SK-N-SH treated with all-trans-retinoic acid at 6 μM for 48 hours (cell line): ENCODE measurements at regions not wholly inside any gene's neighbourhood (a gene's known extent, or its start where the extent isn't known, plus 50 kb on each side); places are given as distances from the start of the nearest gene placed in this dataset.

Experiments used
- ATAC-seq: fragments of 200-7000 bp; cut with Tn5 transposase; 3 replicates; pipeline ENCODE4 v1.9.1; 2020; ENCODE audit warnings: mild to moderate bottlenecking, moderate library complexity
- ARNTL ChIP-seq: fragments of 450-650 bp; formaldehyde crosslinking; IDR thresholded peaks from 2 replicates; pipeline ENCODE4 v1.5.0; 2020; ENCODE audit warnings: low read depth, mild to moderate bottlenecking, moderate library complexity, borderline replicate concordance
- BACH2 ChIP-seq: fragments of 250-450 bp; sonication (Bioruptor Pico); IDR thresholded peaks from 2 replicates; pipeline ENCODE4 v1.9.0; 2021; ENCODE audit warnings: mild to moderate bottlenecking, borderline replicate concordance
- CSDC2 ChIP-seq: fragments of 250-450 bp; sonication (Bioruptor Pico); IDR thresholded peaks from 2 replicates; pipeline ENCODE4 v1.5.0; 2020; ENCODE audit warnings: mild to moderate bottlenecking, moderate library complexity
- ESRRG ChIP-seq: fragments of 250-450 bp; sonication (Bioruptor Pico); IDR thresholded peaks from 2 replicates; pipeline ENCODE4 v1.6.1; 2021; ENCODE audit warnings: mild to moderate bottlenecking
- GLIS3 ChIP-seq: fragments of 250-450 bp; sonication (Bioruptor Pico); IDR thresholded peaks from 2 replicates; pipeline ENCODE4 v1.5.0; 2020; ENCODE audit warnings: mild to moderate bottlenecking, moderate library complexity
- ISL1 ChIP-seq: fragments of 250-450 bp; sonication (Bioruptor Pico); IDR thresholded peaks from 2 replicates; pipeline ENCODE4 v2.1.2; 2022; ENCODE audit warnings: mild to moderate bottlenecking, moderate library complexity
- OSR1 ChIP-seq: fragments of 250-450 bp; sonication (Bioruptor Pico); IDR thresholded peaks from 2 replicates; pipeline ENCODE4 v1.8.0; 2022; ENCODE audit warnings: moderate library complexity, mild to moderate bottlenecking, inconsistent platforms
- PPARA ChIP-seq: fragments of 250-450 bp; sonication (Bioruptor Pico); IDR thresholded peaks from 2 replicates; pipeline ENCODE4 v1.5.0; 2020; ENCODE audit warnings: mild to moderate bottlenecking, borderline replicate concordance
- RARB ChIP-seq: fragments of 250-450 bp; sonication (Bioruptor Pico); IDR thresholded peaks from 2 replicates; pipeline ENCODE4 v1.8.0; 2021; ENCODE audit warnings: mild to moderate bottlenecking, moderate library complexity
- SNAI2 ChIP-seq: fragments of 250-450 bp; sonication (Bioruptor Pico); IDR thresholded peaks from 2 replicates; pipeline ENCODE4 v1.5.0; 2020; ENCODE audit warnings: mild to moderate bottlenecking, moderate library complexity
- TCF4 ChIP-seq: fragments of 250-450 bp; sonication (Bioruptor Pico); IDR thresholded peaks from 2 replicates; pipeline ENCODE4 v1.8.0; 2021; ENCODE audit warnings: mild to moderate bottlenecking, moderate library complexity, borderline replicate concordance
- TOX ChIP-seq: fragments of 250-450 bp; sonication (Bioruptor Pico); IDR thresholded peaks from 2 replicates; pipeline ENCODE4 v1.8.0; 2021; ENCODE audit warnings: mild to moderate bottlenecking, moderate library complexity, borderline replicate concordance
- ZC3H10 ChIP-seq: fragments of 250-450 bp; sonication (Bioruptor Pico); IDR thresholded peaks from 2 replicates; pipeline ENCODE4 v1.5.1; 2021; ENCODE audit warnings: mild to moderate bottlenecking, moderate library complexity
- ZFP3 ChIP-seq: fragments of 250-450 bp; sonication (Bioruptor Pico); IDR thresholded peaks from 2 replicates; pipeline ENCODE4 v1.5.0; 2020; ENCODE audit warnings: mild to moderate bottlenecking, moderate library complexity
- ZFP30 ChIP-seq: fragments of 450-650 bp; formaldehyde crosslinking; IDR thresholded peaks from 2 replicates; pipeline ENCODE4 v1.5.0; 2022; ENCODE audit warnings: mild to moderate bottlenecking, moderate library complexity
- ZNF565 ChIP-seq: fragments of 450-650 bp; formaldehyde crosslinking; conservative IDR thresholded peaks from 2 replicates; pipeline ENCODE4 v1.5.0; 2020; ENCODE audit warnings: low read depth, mild to moderate bottlenecking, moderate library complexity
- ZNF70 ChIP-seq: fragments of 450-650 bp; formaldehyde crosslinking; IDR thresholded peaks from 2 replicates; pipeline ENCODE4 v1.5.0; 2020; ENCODE audit warnings: mild to moderate bottlenecking, moderate library complexity
- ZNF8 ChIP-seq: fragments of 450-650 bp; formaldehyde crosslinking; IDR thresholded peaks from 2 replicates; pipeline ENCODE4 v1.5.0; 2020; ENCODE audit warnings: mild to moderate bottlenecking, moderate library complexity
- TF ChIP-seq, protein P1 (sequence below): fragments of 250-450 bp; sonication (Bioruptor Pico); IDR thresholded peaks from 2 replicates; pipeline ENCODE4 v1.5.0; 2020; ENCODE audit warnings: mild to moderate bottlenecking, moderate library complexity
- TF ChIP-seq, protein P2 (sequence below): fragments of 250-450 bp; sonication (Bioruptor Pico); IDR thresholded peaks from 2 replicates; pipeline ENCODE4 v1.5.1; 2020; ENCODE audit warnings: low read depth, mild to moderate bottlenecking, moderate library complexity
- TF ChIP-seq, protein P3 (sequence below): fragments of 250-450 bp; sonication (Bioruptor Pico); IDR thresholded peaks from 2 replicates; pipeline ENCODE4 v1.5.1; 2021; ENCODE audit warnings: mild to moderate bottlenecking, moderate library complexity
- TF ChIP-seq, protein P4 (sequence below): fragments of 250-450 bp; sonication (Bioruptor Pico); IDR thresholded peaks from 2 replicates; pipeline ENCODE4 v1.8.0; 2020; ENCODE audit warnings: mild to moderate bottlenecking, moderate library complexity, borderline replicate concordance
- TF ChIP-seq, protein P5 (sequence below): fragments of 250-450 bp; sonication (Bioruptor Pico); IDR thresholded peaks from 2 replicates; pipeline ENCODE4 v1.8.0; 2021; ENCODE audit warnings: low read depth, mild to moderate bottlenecking, moderate library complexity, borderline replicate concordance

DNA sequence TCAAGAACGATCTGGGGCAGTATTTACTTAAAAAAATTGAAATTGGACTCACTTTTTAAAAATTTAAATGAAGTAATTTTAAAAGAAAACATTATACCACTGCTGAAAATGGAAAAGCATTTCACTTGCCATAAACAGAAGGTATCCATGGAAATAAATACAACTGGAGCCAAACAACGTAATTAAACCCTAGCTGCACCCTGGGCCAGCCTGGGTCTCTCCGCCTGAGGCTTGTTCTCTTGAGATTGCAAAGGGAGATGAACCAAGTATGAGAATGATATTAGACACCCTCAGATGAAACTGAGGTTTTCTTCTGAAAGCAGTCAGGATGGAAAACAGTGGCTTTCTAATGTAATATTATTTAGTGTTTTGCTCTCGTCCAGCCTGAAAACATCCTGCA, 264.4 kb downstream of the KCNE4 start (continued):
- TF ChIP-seq, protein P1, sequence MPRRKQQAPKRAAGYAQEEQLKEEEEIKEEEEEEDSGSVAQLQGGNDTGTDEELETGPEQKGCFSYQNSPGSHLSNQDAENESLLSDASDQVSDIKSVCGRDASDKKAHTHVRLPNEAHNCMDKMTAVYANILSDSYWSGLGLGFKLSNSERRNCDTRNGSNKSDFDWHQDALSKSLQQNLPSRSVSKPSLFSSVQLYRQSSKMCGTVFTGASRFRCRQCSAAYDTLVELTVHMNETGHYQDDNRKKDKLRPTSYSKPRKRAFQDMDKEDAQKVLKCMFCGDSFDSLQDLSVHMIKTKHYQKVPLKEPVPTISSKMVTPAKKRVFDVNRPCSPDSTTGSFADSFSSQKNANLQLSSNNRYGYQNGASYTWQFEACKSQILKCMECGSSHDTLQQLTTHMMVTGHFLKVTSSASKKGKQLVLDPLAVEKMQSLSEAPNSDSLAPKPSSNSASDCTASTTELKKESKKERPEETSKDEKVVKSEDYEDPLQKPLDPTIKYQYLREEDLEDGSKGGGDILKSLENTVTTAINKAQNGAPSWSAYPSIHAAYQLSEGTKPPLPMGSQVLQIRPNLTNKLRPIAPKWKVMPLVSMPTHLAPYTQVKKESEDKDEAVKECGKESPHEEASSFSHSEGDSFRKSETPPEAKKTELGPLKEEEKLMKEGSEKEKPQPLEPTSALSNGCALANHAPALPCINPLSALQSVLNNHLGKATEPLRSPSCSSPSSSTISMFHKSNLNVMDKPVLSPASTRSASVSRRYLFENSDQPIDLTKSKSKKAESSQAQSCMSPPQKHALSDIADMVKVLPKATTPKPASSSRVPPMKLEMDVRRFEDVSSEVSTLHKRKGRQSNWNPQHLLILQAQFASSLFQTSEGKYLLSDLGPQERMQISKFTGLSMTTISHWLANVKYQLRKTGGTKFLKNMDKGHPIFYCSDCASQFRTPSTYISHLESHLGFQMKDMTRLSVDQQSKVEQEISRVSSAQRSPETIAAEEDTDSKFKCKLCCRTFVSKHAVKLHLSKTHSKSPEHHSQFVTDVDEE: no peak
- no peak for TF ChIP-seq BACH2 (CRISPR knock-in tag)
- TF ChIP-seq, protein P2, sequence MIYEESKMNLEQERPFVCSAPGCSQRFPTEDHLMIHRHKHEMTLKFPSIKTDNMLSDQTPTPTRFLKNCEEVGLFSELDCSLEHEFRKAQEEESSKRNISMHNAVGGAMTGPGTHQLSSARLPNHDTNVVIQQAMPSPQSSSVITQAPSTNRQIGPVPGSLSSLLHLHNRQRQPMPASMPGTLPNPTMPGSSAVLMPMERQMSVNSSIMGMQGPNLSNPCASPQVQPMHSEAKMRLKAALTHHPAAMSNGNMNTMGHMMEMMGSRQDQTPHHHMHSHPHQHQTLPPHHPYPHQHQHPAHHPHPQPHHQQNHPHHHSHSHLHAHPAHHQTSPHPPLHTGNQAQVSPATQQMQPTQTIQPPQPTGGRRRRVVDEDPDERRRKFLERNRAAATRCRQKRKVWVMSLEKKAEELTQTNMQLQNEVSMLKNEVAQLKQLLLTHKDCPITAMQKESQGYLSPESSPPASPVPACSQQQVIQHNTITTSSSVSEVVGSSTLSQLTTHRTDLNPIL: no peak
- no peak for TF ChIP-seq OSR1
- TF ChIP-seq SNAI2: no peak

DNA sequence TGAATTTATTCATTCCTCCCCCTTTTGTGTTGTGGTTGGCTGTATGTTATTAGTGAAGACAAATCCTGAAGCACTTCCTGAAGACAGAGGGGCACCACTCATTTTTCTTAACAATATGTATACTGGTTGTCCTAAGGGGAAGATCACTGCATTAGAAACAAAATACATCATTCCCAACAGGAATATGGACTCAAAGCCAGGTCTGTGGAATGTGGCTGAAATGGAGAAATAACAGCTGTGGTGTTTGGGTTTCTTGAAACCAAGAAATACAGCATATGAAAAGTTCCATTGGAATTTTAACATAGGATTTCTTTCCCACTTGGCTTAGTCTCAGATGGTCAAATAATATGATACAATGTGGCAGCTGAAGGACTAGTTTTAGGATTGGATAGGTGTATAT, 267.6 kb downstream of the KCNE4 start:
- no peak for TF ChIP-seq CSDC2 (CRISPR knock-in tag)
- no peak for TF ChIP-seq GLIS3 (CRISPR knock-in tag)
- no peak for TF ChIP-seq ZNF565 (CRISPR knock-in tag)
- TF ChIP-seq ZNF8 (CRISPR knock-in tag): no peak
- TF ChIP-seq ZC3H10 (CRISPR knock-in tag): no peak
- no peak for TF ChIP-seq OSR1
- no peak for TF ChIP-seq PPARA (CRISPR knock-in tag)
- no peak for TF ChIP-seq ISL1 (CRISPR knock-in tag)
- no peak for TF ChIP-seq ZNF70 (CRISPR knock-in tag)
- ATAC-seq: no peak

DNA sequence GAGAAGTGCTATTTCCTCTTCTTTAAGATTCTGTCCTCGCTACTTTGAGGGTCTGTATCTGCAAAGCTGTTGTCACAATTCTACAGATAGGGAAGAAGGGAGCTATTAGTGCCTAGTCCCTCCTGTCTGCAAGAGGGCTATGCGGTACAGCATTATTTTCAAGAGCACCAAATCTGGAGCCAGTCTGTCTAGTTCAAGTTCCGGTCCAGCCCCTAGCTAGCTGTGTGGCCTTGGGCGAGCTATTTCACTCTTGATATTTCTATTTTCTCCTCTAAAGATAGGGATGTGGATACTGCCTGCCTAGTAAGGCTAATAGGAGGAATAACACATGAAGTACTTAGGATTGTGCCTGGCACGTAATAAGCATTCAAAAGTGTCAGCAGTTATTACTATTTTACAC, 272.4 kb downstream of the KCNE4 start:
- ATAC-seq: no peak
- TF ChIP-seq GLIS3 (CRISPR knock-in tag): no peak
- TF ChIP-seq, protein P3, sequence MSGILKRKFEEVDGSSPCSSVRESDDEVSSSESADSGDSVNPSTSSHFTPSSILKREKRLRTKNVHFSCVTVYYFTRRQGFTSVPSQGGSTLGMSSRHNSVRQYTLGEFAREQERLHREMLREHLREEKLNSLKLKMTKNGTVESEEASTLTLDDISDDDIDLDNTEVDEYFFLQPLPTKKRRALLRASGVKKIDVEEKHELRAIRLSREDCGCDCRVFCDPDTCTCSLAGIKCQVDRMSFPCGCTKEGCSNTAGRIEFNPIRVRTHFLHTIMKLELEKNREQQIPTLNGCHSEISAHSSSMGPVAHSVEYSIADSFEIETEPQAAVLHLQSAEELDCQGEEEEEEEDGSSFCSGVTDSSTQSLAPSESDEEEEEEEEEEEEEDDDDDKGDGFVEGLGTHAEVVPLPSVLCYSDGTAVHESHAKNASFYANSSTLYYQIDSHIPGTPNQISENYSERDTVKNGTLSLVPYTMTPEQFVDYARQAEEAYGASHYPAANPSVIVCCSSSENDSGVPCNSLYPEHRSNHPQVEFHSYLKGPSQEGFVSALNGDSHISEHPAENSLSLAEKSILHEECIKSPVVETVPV (CRISPR knock-in tag): no peak
- no peak for TF ChIP-seq ZNF70 (CRISPR knock-in tag)
- no peak for TF ChIP-seq TOX (CRISPR knock-in tag)
- TF ChIP-seq BACH2 (CRISPR knock-in tag): no peak
- TF ChIP-seq ZNF8 (CRISPR knock-in tag): no peak
- TF ChIP-seq ARNTL: no peak
- no peak for TF ChIP-seq ZFP30 (CRISPR knock-in tag)
- no peak for TF ChIP-seq ISL1 (CRISPR knock-in tag)
- no peak for TF ChIP-seq ZFP3 (CRISPR knock-in tag)
- TF ChIP-seq ZC3H10 (CRISPR knock-in tag): no peak
- no peak for TF ChIP-seq OSR1
- no peak for TF ChIP-seq TCF4 (CRISPR knock-in tag)
- TF ChIP-seq, protein P4, sequence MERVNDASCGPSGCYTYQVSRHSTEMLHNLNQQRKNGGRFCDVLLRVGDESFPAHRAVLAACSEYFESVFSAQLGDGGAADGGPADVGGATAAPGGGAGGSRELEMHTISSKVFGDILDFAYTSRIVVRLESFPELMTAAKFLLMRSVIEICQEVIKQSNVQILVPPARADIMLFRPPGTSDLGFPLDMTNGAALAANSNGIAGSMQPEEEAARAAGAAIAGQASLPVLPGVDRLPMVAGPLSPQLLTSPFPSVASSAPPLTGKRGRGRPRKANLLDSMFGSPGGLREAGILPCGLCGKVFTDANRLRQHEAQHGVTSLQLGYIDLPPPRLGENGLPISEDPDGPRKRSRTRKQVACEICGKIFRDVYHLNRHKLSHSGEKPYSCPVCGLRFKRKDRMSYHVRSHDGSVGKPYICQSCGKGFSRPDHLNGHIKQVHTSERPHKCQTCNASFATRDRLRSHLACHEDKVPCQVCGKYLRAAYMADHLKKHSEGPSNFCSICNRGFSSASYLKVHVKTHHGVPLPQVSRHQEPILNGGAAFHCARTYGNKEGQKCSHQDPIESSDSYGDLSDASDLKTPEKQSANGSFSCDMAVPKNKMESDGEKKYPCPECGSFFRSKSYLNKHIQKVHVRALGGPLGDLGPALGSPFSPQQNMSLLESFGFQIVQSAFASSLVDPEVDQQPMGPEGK (CRISPR knock-in tag): no peak
- no peak for TF ChIP-seq PPARA (CRISPR knock-in tag)
- no peak for TF ChIP-seq CSDC2 (CRISPR knock-in tag)
- TF ChIP-seq RARB (CRISPR knock-in tag): no peak
- TF ChIP-seq ZNF565 (CRISPR knock-in tag): no peak

DNA sequence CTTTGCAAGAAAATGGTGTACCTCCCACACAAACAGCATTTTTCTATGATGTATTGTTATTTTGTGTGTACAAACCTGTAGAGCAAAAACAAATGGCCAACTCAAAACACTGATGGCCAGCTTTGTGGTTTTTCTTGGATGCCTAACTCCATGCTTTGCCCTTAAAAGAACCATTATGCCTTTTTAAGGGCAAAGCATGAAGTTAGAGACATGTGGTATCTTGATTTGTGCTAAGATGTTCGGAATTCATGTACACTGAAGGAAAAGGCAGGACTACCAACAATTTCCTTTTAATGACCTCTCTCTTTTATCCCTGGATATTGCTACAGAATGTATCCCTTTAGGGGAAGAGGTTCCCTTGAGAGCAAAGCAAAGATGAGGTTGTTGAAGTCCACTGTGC, 273.6 kb downstream of the SCG2 start:
- peak; percentile 52; the same call in 2 of the 3 replicates for ATAC-seq
- TF ChIP-seq TOX (CRISPR knock-in tag): no peak
- no peak for TF ChIP-seq ZFP3 (CRISPR knock-in tag)
- no peak for TF ChIP-seq RARB (CRISPR knock-in tag)
- no peak for TF ChIP-seq ZFP30 (CRISPR knock-in tag)
- TF ChIP-seq ISL1 (CRISPR knock-in tag): no peak
- no peak for TF ChIP-seq GLIS3 (CRISPR knock-in tag)
- TF ChIP-seq ESRRG (CRISPR knock-in tag): no peak
- no peak for TF ChIP-seq ZNF565 (CRISPR knock-in tag)
- TF ChIP-seq, protein P2: no peak
- no peak for TF ChIP-seq ZNF70 (CRISPR knock-in tag)
- TF ChIP-seq, protein P5, sequence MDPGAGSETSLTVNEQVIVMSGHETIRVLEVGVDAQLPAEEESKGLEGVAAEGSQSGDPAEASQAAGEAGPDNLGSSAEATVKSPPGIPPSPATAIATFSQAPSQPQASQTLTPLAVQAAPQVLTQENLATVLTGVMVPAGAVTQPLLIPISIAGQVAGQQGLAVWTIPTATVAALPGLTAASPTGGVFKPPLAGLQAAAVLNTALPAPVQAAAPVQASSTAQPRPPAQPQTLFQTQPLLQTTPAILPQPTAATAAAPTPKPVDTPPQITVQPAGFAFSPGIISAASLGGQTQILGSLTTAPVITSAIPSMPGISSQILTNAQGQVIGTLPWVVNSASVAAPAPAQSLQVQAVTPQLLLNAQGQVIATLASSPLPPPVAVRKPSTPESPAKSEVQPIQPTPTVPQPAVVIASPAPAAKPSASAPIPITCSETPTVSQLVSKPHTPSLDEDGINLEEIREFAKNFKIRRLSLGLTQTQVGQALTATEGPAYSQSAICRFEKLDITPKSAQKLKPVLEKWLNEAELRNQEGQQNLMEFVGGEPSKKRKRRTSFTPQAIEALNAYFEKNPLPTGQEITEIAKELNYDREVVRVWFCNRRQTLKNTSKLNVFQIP (CRISPR knock-in tag): no peak
- no peak for TF ChIP-seq PPARA (CRISPR knock-in tag)
- TF ChIP-seq, protein P3 (CRISPR knock-in tag): no peak
- TF ChIP-seq ZNF8 (CRISPR knock-in tag): no peak
